Lung (tissue), 11 donors: ENCODE measurements at regions not wholly inside any gene's neighbourhood (a gene's known extent, or its start where the extent isn't known, plus 50 kb on each side); places are given as distances from the start of the nearest gene placed in this dataset.
"Not testable (repeated sequence)": the region's sequence is repeated elsewhere in the genome, so short reads cannot be mapped to it uniquely, and the experiment has no call there.

Experiments
- ATAC-seq: fragments of 200-7000 bp; cut with Tn5 transposase; one replicate; pipeline ENCODE4 v1.9.1; 2020; ENCODE audit warnings: moderate number of reproducible peaks; ENCODE audit not compliant: insufficient read depth, low FRiP score
- DNase-seq, 3 donors: peaks; one replicate each; pipeline ENCODE4 v3.0.0-alpha.2; 2013 to 2017
- H3K27ac ChIP-seq, 2 donors: one replicate each; pipeline ENCODE4 v1.5.1; 2013; ENCODE audit warnings: mild to moderate bottlenecking in 2 of 2, moderate library complexity in 2 of 2, control low read depth in 1 of 2, inconsistent platforms in 1 of 2, low read depth in 1 of 2, low read length in 1 of 2
- H3K27me3 ChIP-seq, 3 donors: one replicate each; pipeline ENCODE4 v1.5.1; 2013; ENCODE audit warnings: low read length in 2 of 3; ENCODE audit not compliant: control insufficient read depth in 3 of 3, insufficient read depth in 3 of 3
- H3K36me3 ChIP-seq, 4 donors: one replicate each; pipeline ENCODE4 v1.5.1; 2013; ENCODE audit warnings: low read length in 4 of 4, mild to moderate bottlenecking in 1 of 4, moderate library complexity in 1 of 4; ENCODE audit not compliant: control insufficient read depth in 4 of 4, insufficient read depth in 4 of 4
- H3K4me1 ChIP-seq, 5 donors: one replicate each; pipeline ENCODE4 v1.5.1; 2013; ENCODE audit warnings: low read length in 5 of 5, mild to moderate bottlenecking in 2 of 5, moderate library complexity in 1 of 5; ENCODE audit not compliant: control insufficient read depth in 5 of 5, insufficient read depth in 5 of 5
- H3K4me3 ChIP-seq: one replicate; pipeline ENCODE4 v1.5.1; 2013; ENCODE audit warnings: mild to moderate bottlenecking, control low read depth, moderate library complexity
- H3K9ac ChIP-seq, 2 donors: one replicate each; pipeline ENCODE4 v1.5.1; 2013; ENCODE audit warnings: low read length in 2 of 2, control low read depth in 1 of 2; ENCODE audit not compliant: insufficient read depth in 1 of 2
- H3K9me3 ChIP-seq, 4 donors: one replicate each; pipeline ENCODE4 v1.5.1; 2013; ENCODE audit warnings: low read length in 3 of 4, mild to moderate bottlenecking in 1 of 4, moderate library complexity in 1 of 4; ENCODE audit not compliant: control insufficient read depth in 4 of 4, insufficient read depth in 3 of 4
- WGBS, 2 donors: extraction: QIAGEN DNeasy Blood & Tissue Kit; methylation state at CpG; one replicate each; pipeline ENCODE4 v1.1.7; 2013; 5-methylcytosine and 5-hydroxymethylcytosine counted together
- TF ChIP-seq, protein P1 (sequence below): IDR thresholded peaks from 2 replicates; pipeline ENCODE4 v1.5.1; 2012; ENCODE audit warnings: mild to moderate bottlenecking; ENCODE audit errors: control extremely low read depth, extremely low read depth
- donor health status: control.
- donor health status: control.
- donor health status: Bipolar disorder and iron deficiency.
- donor health status: healthy.
- donor health status: DM: yes; HTN: yes; CAD: no.

DNA sequence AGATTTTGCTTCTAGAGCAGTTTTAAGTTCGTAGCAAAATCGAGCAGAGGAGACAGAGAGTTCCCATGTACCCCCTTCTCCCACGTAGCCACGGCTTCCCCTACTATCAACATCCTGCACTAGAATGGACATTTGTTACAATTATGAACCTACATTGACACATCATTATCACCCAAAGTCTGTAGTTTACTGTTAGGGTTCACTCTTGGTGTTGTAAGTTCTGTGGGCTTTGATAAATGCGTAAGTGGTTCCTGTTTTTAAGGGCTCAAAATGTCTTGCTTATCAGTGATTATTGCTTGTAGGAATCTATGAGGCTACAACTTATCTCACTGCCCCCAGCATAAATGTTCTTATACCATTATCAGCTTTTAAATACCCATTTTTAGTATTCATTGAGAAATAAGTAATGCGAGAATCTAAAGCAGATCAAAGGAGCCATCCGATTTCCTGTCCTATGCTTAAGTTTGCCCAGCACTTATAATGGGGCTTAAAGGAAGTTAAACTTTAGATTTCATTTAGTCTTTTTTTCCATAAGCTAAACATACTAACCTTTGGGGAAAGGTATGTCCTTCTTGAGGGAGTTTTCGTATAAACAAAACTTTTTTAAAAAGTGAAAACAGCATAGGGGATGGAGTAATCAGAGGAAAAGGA lies 118.7 kb downstream of the HAUS1 start:
- Histone ChIP-seq H3K4me3 (no peak overlapping the region), H3K36me3 (peaks cover 0 to 4% (median 2%) of the 10 kb centered on the region in 4 donors), H3K27me3 (no peaks in the 10 kb centered on the region), H3K9me3 (no peaks in the 10 kb centered on the region), H3K9ac (no peak overlapping the region), H3K4me1 (peaks cover 0 to 20% (median 0%) of the 10 kb centered on the region in 5 donors), H3K27ac (no peak overlapping the region)
- WGBS, 2 donors: 29 to 54% methylated on average over 8 of the region's 8 CpGs
- TF ChIP-seq, protein P1, sequence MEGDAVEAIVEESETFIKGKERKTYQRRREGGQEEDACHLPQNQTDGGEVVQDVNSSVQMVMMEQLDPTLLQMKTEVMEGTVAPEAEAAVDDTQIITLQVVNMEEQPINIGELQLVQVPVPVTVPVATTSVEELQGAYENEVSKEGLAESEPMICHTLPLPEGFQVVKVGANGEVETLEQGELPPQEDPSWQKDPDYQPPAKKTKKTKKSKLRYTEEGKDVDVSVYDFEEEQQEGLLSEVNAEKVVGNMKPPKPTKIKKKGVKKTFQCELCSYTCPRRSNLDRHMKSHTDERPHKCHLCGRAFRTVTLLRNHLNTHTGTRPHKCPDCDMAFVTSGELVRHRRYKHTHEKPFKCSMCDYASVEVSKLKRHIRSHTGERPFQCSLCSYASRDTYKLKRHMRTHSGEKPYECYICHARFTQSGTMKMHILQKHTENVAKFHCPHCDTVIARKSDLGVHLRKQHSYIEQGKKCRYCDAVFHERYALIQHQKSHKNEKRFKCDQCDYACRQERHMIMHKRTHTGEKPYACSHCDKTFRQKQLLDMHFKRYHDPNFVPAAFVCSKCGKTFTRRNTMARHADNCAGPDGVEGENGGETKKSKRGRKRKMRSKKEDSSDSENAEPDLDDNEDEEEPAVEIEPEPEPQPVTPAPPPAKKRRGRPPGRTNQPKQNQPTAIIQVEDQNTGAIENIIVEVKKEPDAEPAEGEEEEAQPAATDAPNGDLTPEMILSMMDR: no peak
- no peak for ATAC-seq
- no peak for DNase-seq

DNA sequence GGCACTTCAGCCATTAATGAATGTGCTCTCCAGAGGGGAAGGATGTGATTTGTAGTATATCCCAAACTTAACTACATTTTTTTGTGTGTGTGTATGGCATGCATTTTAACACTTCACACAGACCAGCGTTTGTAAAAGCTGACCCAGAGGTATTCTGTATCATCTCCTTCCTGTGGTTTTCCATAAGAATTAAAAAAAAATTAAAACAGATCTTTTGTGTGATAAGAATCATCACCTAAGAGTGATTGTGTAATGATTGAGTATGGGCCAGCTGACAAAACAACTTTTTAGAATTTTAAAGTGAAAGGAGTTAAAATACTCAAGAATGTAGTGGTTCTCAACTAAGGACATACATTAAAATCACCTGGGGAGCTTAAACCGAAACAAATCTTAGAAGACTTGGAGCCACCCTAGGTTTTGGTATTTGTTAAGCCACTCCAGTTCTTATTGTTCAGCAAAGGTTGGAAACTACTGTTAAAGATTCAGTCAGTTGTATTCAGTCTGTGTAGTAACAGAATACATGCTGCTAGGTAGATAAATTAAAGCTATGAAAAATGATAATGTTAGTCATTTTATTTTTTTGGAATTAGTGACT lies 120.1 kb downstream of the HAUS1 start:
- Histone ChIP-seq H3K9me3 (no peaks in the 10 kb centered on the region), H3K27me3 (no peaks in the 10 kb centered on the region), H3K36me3 (peaks cover 0 to 4% (median 2%) of the 10 kb centered on the region in 4 donors), H3K9ac (no peak overlapping the region), H3K4me3 (no peak overlapping the region), H3K27ac (no peak overlapping the region), H3K4me1 (peaks cover 0 to 18% (median 0%) of the 10 kb centered on the region in 5 donors)
- TF ChIP-seq, protein P1: no peak
- DNase-seq: no peak
- no peak for ATAC-seq
- WGBS, 2 donors: 39 to 44% methylated on average over 2 of the region's 2 CpGs

DNA sequence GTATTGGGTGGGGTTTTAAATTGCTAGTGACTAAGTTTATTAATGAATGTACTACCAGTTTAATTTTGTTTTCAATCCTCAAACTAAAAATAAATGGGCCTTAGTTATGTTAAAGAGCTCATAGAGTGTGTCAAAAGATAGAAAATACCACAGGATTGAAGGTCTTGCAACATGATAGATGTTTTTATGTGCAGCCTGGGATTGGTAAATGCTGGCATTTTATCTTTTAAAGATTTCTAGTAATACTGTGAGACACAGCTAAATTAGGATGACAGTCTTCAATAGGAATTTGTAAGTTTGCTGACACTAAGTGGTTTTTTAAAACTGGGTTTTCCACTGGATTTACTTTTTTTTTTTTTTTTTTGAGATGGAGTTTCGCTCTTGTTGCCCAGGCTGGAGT lies 122.3 kb downstream of the HAUS1 start:
- H3K9me3 ChIP-seq: no peaks in the 10 kb centered on the region
- H3K4me3 ChIP-seq: no peak overlapping the region
- H3K27ac ChIP-seq: no peak overlapping the region
- H3K27me3 ChIP-seq: no peaks in the 10 kb centered on the region
- H3K9ac ChIP-seq: no peak overlapping the region
- TF ChIP-seq, protein P1: no peak
- ATAC-seq: no peak
- H3K36me3 ChIP-seq: peaks cover 0 to 5% (median 0%) of the 10 kb centered on the region in 4 donors
- peaks cover 0 to 10% (median 0%) of the 10 kb centered on the region in 5 donors for H3K4me1 ChIP-seq
- DNase-seq: no peak
- 95 to 100% methylated on average over 1 of the region's 1 CpG for WGBS, 2 donors

DNA sequence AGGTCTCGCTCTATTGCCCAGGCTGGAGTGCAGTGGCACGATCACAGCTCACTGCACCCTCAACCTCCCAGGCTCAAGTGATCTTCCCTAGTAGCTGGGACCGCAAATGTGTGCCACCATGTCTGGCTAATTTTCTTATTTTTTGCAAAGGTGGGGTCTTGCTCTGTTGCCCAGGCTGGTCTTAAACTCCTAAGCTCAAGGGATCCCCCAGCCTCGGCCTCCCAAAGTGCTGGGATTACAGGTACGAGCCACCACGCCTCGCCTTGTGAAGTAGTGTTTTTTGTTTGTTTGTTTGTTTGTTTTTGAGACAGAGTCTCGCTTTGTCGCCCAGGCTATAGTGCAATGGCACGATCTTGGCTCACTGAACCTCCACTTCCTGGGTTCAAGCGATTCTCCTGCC lies 125.5 kb downstream of the HAUS1 start:
- H3K27ac ChIP-seq, ATAC-seq, H3K4me1 ChIP-seq, H3K9me3 ChIP-seq, DNase-seq, H3K27me3 ChIP-seq, H3K36me3 ChIP-seq, H3K4me3 ChIP-seq, H3K9ac ChIP-seq: not testable (repeated sequence)
- whole genome bisulfite sequencing, 2 donors: 90 to 92% methylated on average over 11 of the region's 11 CpGs
